A549 (cell line): ENCODE measurements at regions not wholly inside any gene's neighbourhood (a gene's known extent, or its start where the extent isn't known, plus 50 kb on each side); places are given as distances from the start of the nearest gene placed in this dataset.
"Not testable (repeated sequence)": the region's sequence is repeated elsewhere in the genome, so short reads cannot be mapped to it uniquely, and the experiment has no call there.

Experiments used
- ATAC-seq, 2 experiments: fragments of 200-7000 bp in 1 of 2; fragments of >200 bp in 1 of 2; cut with Nextera tagmentation in 1 of 2; cut with Tn5 transposase in 1 of 2; 3 replicates each; pipeline versions ENCODE4 v1.8.0 to v1.9.1; 2018 to 2020; ENCODE audit warnings: mild to moderate bottlenecking in 1 of 2, moderate library complexity in 1 of 2
- CTCF ChIA-PET: fragments of 300-600 bp; sonication (Branson Sonifier 250); formaldehyde crosslinking; extraction: SDS; loops from one replicate; lab custom pipeline; 2021; ENCODE audit warnings: antibody characterized with exemption, inconsistent platforms; lab: Yijun Ruan, JAX
- POLR2A ChIA-PET: fragments of 350-600 bp; formaldehyde crosslinking; extraction: SDS; loops from one replicate; lab custom pipeline; 2021; ENCODE audit warnings: antibody characterized with exemption, inconsistent platforms; lab: Yijun Ruan, JAX
- DNase-seq, 2 experiments: peaks; one replicate each; pipeline versions ENCODE4 v3.0.0 to v3.0.0-alpha.2; 2011 to 2016; ENCODE audit warnings: low read depth in 1 of 2, low spot score in 1 of 2
- FAIRE-seq: peaks from 2 replicates; lab custom pipeline; 2011; peaks lifted over from hg19 to GRCh38; lab: Jason Lieb, UNC
- H3K27ac ChIP-seq, 2 experiments: fragments of >200 bp; sonication (Bioruptor Twin); formaldehyde crosslinking; 3 replicates each; pipeline ENCODE4 v1.5.1; 2016 to 2017
- H3K4me1 ChIP-seq: fragments of >200 bp; sonication (Bioruptor Twin); formaldehyde crosslinking; 3 replicates; pipeline ENCODE4 v1.6.1; 2016
- H3K4me2 ChIP-seq: fragments of >200 bp; sonication (Bioruptor Twin); formaldehyde crosslinking; 3 replicates; pipeline ENCODE4 v1.6.1; 2016
- H3K4me3 ChIP-seq: fragments of >200 bp; sonication (Bioruptor Twin); formaldehyde crosslinking; 3 replicates; pipeline ENCODE4 v1.5.1; 2016
- H3K9me3 ChIP-seq: fragments of >200 bp; sonication (Bioruptor Twin); formaldehyde crosslinking; 3 replicates; pipeline ENCODE4 v1.6.1; 2016
- CHD2 ChIP-seq: fragments of 150-350 bp; IDR thresholded peaks from 2 replicates; pipeline ENCODE4 v1.6.1; 2014; ENCODE audit warnings: low read length; ENCODE audit not compliant: partially characterized antibody
- EHMT2 ChIP-seq: fragments of 200-600 bp; sonication (generic); IDR thresholded peaks from 2 replicates; pipeline ENCODE4 v1.6.1; 2016; ENCODE audit warnings: antibody characterized with exemption, low read depth, mild to moderate bottlenecking, moderate library complexity
- EP300 ChIP-seq, 2 experiments: fragments of >200 bp; sonication (Bioruptor Twin); formaldehyde crosslinking; IDR thresholded peaks; 2 replicates in 1 of 2; 3 replicates in 1 of 2; pipeline ENCODE4 v1.6.1; 2016 to 2017
- FOSL2 ChIP-seq, 2 experiments: fragments of 450-650 bp in 1 of 2; fragments of >200 bp in 1 of 2; sonication (Bioruptor Twin) in 1 of 2; formaldehyde crosslinking; IDR thresholded peaks; 2 replicates each; pipeline versions ENCODE4 v1.5.0 to v1.6.1; 2016 to 2020; ENCODE audit warnings: mild to moderate bottlenecking in 1 of 2, moderate library complexity in 1 of 2
- HES2 ChIP-seq: fragments of >200 bp; sonication (Bioruptor Twin); formaldehyde crosslinking; IDR thresholded peaks from 2 replicates; pipeline ENCODE4 v1.6.1; 2016
- MAFK ChIP-seq: fragments of 450-650 bp; IDR thresholded peaks from 2 replicates; pipeline ENCODE4 v1.6.1; 2014; ENCODE audit not compliant: partially characterized antibody
- MYC ChIP-seq: IDR thresholded peaks from 2 replicates; pipeline ENCODE4 v1.6.1; 2012; ENCODE audit warnings: mild to moderate bottlenecking, inconsistent platforms, low read length, improper control_type of control experiment, borderline replicate concordance
- PBX3 ChIP-seq: IDR thresholded peaks from 2 replicates; pipeline ENCODE4 v1.6.1; 2012
- POLR2A ChIP-seq: IDR thresholded peaks from 2 replicates; pipeline ENCODE4 v1.6.1; 2012; ENCODE audit warnings: mild to moderate bottlenecking, low read length
- REST ChIP-seq: fragments of 200-600 bp; sonication (generic); IDR thresholded peaks from 2 replicates; pipeline ENCODE4 v1.6.1; 2016; ENCODE audit warnings: antibody characterized with exemption, mild to moderate bottlenecking, moderate library complexity
- ZSCAN20 ChIP-seq: fragments of 250-450 bp; sonication (Bioruptor Pico); IDR thresholded peaks from 2 replicates; pipeline ENCODE4 v1.8.0; 2022; ENCODE audit warnings: mild to moderate bottlenecking, moderate library complexity
- WGBS: methylation state at CpG from one replicate; pipeline ENCODE4 v1.1.6; 2017; ENCODE audit errors: missing lambda C conversion rate; 5-methylcytosine and 5-hydroxymethylcytosine counted together

- ATAC-seq (no peak), FAIRE-seq (no peak), DNase-seq (no peak)
- Histone ChIP-seq H3K4me1 (no peaks in the 10 kb centered on the region), H3K9me3 (no peaks in the 10 kb centered on the region), H3K27ac (no peak overlapping the region), H3K4me3 (no peak overlapping the region), H3K4me2 (no peak overlapping the region)
- ChIA-PET CTCF (no interaction called here), POLR2A (no interaction called here)
- WGBS = 3% methylated on average over 1 of the region's 1 CpG
- no peak for TF ChIP-seq FOSL2 (IDR thresholded peaks at IDR 0.05)
- no peak for TF ChIP-seq FOSL2 (CRISPR knock-in tag; IDR thresholded peaks at IDR 0.05)
- no peak for TF ChIP-seq MAFK
- TF ChIP-seq ZSCAN20 (CRISPR knock-in tag) = no peak
- no peak for TF ChIP-seq PBX3
- TF ChIP-seq EHMT2 = no peak
These were observed 187.8 kb downstream of the ETV1 start for GRCh38 chr7:13801669-13802068.

- no peak overlapping the region for H3K4me3 ChIP-seq
- no peak for FAIRE-seq
- DNase-seq = no peak
- no peak for ATAC-seq
- no peak overlapping the region for H3K27ac ChIP-seq
- no peaks in the 10 kb centered on the region for H3K4me1 ChIP-seq
- CTCF ChIA-PET = no interaction called here
- no peaks in the 10 kb centered on the region for H3K9me3 ChIP-seq
- no peak for TF ChIP-seq HES2
- TF ChIP-seq CHD2 = no peak
- TF ChIP-seq REST = no peak
- TF ChIP-seq, all 56 proteins: peak for 0
- no peak overlapping the region for H3K4me2 ChIP-seq
- POLR2A ChIA-PET = interaction anchor here (0.6 kb wide), 1 partner anchor 493 kb away, joined by 4 read pairs; no protein-coding TSS in a partner anchor
- 75% methylated on average over 1 of the region's 1 CpG for WGBS
These were observed 186.8 kb downstream of the ETV1 start for GRCh38 chr7:13802651-13803050.

GRCh38 chr7:13803134-13803533 lies 186.3 kb downstream of the ETV1 start:
- WGBS = 41% methylated on average over 8 of the region's 8 CpGs
- FAIRE-seq = no peak
- CTCF ChIA-PET = interaction anchor here (0.6 kb wide), 1 partner anchor 142 kb away, joined by 3 read pairs; no protein-coding TSS in a partner anchor

GRCh38 chr7:13806089-13806867 lies 183.2 kb downstream of the ETV1 start:
- H3K4me2 ChIP-seq, FAIRE-seq, ATAC-seq, H3K4me1 ChIP-seq, DNase-seq, H3K27ac ChIP-seq, H3K9me3 ChIP-seq, CTCF ChIA-PET, POLR2A ChIA-PET, H3K4me3 ChIP-seq: not testable (repeated sequence)
- WGBS = 69% methylated on average over 24 of the region's 33 CpGs

More at GRCh38 chr7:13803134-13803533, 186.3 kb downstream of the ETV1 start:
- TF ChIP-seq EP300 (IDR thresholded peaks at IDR 0.05) (no peak), POLR2A (no peak), MYC (no peak)
- DNase-seq = no peak
- H3K4me3 ChIP-seq = no peak overlapping the region
- no peak overlapping the region for H3K27ac ChIP-seq
- no peak overlapping the region for H3K4me2 ChIP-seq
- H3K4me1 ChIP-seq = no peaks in the 10 kb centered on the region
- ATAC-seq = no peak
- H3K9me3 ChIP-seq = no peaks in the 10 kb centered on the region
- POLR2A ChIA-PET = interaction anchor here (0.6 kb wide), 1 partner anchor 493 kb away, joined by 4 read pairs; no protein-coding TSS in a partner anchor

GRCh38 chr7:13817230-13817629 lies 172.2 kb downstream of the ETV1 start:
- CTCF ChIA-PET, H3K4me3 ChIP-seq, H3K4me2 ChIP-seq, H3K9me3 ChIP-seq, POLR2A ChIA-PET, H3K4me1 ChIP-seq, DNase-seq, ATAC-seq, H3K27ac ChIP-seq, FAIRE-seq: not testable (repeated sequence)
